ENCODE measurements at regions not wholly inside any gene's neighbourhood (a gene's known extent, or its start where the extent isn't known, plus 50 kb on each side); places are given as distances from the start of the nearest gene placed in this dataset.

GRCh38 chr14:95391331-95391730 lies 71.6 kb upstream of the CLMN start (continued):
- TF ChIP-seq ZBTB40 (IDR thresholded peaks at IDR 0.05; ENCODE audit: borderline replicate concordance) (no peak), RB1 (IDR thresholded peaks at IDR 0.05; ENCODE audit: borderline replicate concordance) (no peak), CBX3 (IDR thresholded peaks at IDR 0.05; ENCODE audit: borderline replicate concordance, low read depth) (no peak), SREBF1 (IDR thresholded peaks at IDR 0.05; ENCODE audit: low read length) (no peak), ZNF687 (IDR thresholded peaks at IDR 0.05) (no peak), RAD21 (IDR thresholded peaks at IDR 0.05; ENCODE audit: insufficient read depth, low read depth, low read length) (no peak)

Measured in GM12878 (cell line).